Smooth muscle cell (in vitro differentiated cells): ENCODE measurements at regions not wholly inside any gene's neighbourhood (a gene's known extent, or its start where the extent isn't known, plus 50 kb on each side); places are given as distances from the start of the nearest gene placed in this dataset.
A peak's percentile ranks its signal among the peaks of the same experiment; 100 is the strongest.

Experiments
- DNase-seq: peaks from one replicate; lab custom pipeline; 2025; ENCODE audit not compliant: unreplicated experiment; lab: John Stamatoyannopoulos, UW
- H2AFZ ChIP-seq: fragments of 200-600 bp; sonication (generic); 2 replicates; pipeline ENCODE4 v1.6.0; 2016; ENCODE audit warnings: antibody characterized with exemption, low read depth, mild to moderate bottlenecking
- H3F3A ChIP-seq: fragments of 200-600 bp; sonication (generic); 2 replicates; pipeline ENCODE4 v1.6.0; 2017; ENCODE audit warnings: antibody characterized with exemption, low read depth
- H3K27ac ChIP-seq: fragments of 200-600 bp; sonication (generic); 2 replicates; pipeline ENCODE4 v1.5.1; 2016; ENCODE audit warnings: low read depth, mild to moderate bottlenecking
- H3K27me3 ChIP-seq: fragments of 200-600 bp; sonication (generic); 2 replicates; pipeline ENCODE4 v1.6.1; 2016; ENCODE audit warnings: low read depth, mild to moderate bottlenecking
- H3K36me3 ChIP-seq: fragments of 200-600 bp; sonication (generic); 2 replicates; pipeline ENCODE4 v1.5.1; 2016; ENCODE audit warnings: low read depth
- H3K4me1 ChIP-seq: fragments of 200-600 bp; sonication (generic); 2 replicates; pipeline ENCODE4 v1.5.1; 2016; ENCODE audit warnings: low read depth
- H3K4me2 ChIP-seq: fragments of 200-600 bp; sonication (generic); 2 replicates; pipeline ENCODE4 v1.6.0; 2016; ENCODE audit warnings: mild to moderate bottlenecking
- H3K4me3 ChIP-seq: fragments of 200-600 bp; sonication (generic); 2 replicates; pipeline ENCODE4 v1.5.1; 2016; ENCODE audit warnings: mild to moderate bottlenecking
- H3K79me2 ChIP-seq: fragments of 200-600 bp; sonication (generic); 2 replicates; pipeline ENCODE4 v1.6.0; 2016; ENCODE audit warnings: low read depth, mild to moderate bottlenecking
- H3K9ac ChIP-seq: fragments of 200-600 bp; sonication (generic); 2 replicates; pipeline ENCODE4 v1.6.0; 2016; ENCODE audit warnings: low read depth
- H3K9me3 ChIP-seq: fragments of 200-600 bp; sonication (generic); replicated peaks from 2 replicates; pipeline ENCODE4 v1.5.1; 2016; ENCODE audit warnings: low read depth
- H4K20me1 ChIP-seq: fragments of 200-600 bp; sonication (generic); 2 replicates; pipeline ENCODE4 v1.6.0; 2016; ENCODE audit warnings: low read depth
- WGBS: methylation state at CpG from one replicate; pipeline ENCODE4 v1.1.7; 2016; ENCODE audit warnings: low lambda C conversion rate; 5-methylcytosine and 5-hydroxymethylcytosine counted together
- TF ChIP-seq, protein P1 (sequence below): fragments of 200-600 bp; sonication (generic); IDR thresholded peaks from 2 replicates; pipeline ENCODE4 v1.5.1; 2017; ENCODE audit warnings: borderline replicate concordance, mild to moderate bottlenecking, antibody characterized with exemption; ENCODE audit not compliant: insufficient read depth, poor library complexity, severe bottlenecking

- H4K20me1 ChIP-seq, result no peaks in the 10 kb centered on the region
- no peaks in the 10 kb centered on the region for H3K36me3 ChIP-seq
- DNase-seq, result no peak
- no peaks in the 10 kb centered on the region for H3F3A ChIP-seq
- H3K4me2 ChIP-seq, result no peak overlapping the region
- H3K9ac ChIP-seq, result no peak overlapping the region
- H2AFZ ChIP-seq, result no peak overlapping the region
- no peak overlapping the region for H3K4me3 ChIP-seq
- TF ChIP-seq, protein P1, sequence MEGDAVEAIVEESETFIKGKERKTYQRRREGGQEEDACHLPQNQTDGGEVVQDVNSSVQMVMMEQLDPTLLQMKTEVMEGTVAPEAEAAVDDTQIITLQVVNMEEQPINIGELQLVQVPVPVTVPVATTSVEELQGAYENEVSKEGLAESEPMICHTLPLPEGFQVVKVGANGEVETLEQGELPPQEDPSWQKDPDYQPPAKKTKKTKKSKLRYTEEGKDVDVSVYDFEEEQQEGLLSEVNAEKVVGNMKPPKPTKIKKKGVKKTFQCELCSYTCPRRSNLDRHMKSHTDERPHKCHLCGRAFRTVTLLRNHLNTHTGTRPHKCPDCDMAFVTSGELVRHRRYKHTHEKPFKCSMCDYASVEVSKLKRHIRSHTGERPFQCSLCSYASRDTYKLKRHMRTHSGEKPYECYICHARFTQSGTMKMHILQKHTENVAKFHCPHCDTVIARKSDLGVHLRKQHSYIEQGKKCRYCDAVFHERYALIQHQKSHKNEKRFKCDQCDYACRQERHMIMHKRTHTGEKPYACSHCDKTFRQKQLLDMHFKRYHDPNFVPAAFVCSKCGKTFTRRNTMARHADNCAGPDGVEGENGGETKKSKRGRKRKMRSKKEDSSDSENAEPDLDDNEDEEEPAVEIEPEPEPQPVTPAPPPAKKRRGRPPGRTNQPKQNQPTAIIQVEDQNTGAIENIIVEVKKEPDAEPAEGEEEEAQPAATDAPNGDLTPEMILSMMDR, result no peak
- H3K27me3 ChIP-seq, result no peaks in the 10 kb centered on the region
- H3K79me2 ChIP-seq, result no peaks in the 10 kb centered on the region
- no peaks in the 10 kb centered on the region for H3K9me3 ChIP-seq
- no peak overlapping the region for H3K27ac ChIP-seq
- no peaks in the 10 kb centered on the region for H3K4me1 ChIP-seq
Measured at GRCh38 chr1:195962051-195962450, 646.2 kb downstream of the KCNT2 start.

- no peak for DNase-seq
- Histone ChIP-seq H3K36me3 (no peaks in the 10 kb centered on the region), H3K4me1 (no peaks in the 10 kb centered on the region), H3K79me2 (no peaks in the 10 kb centered on the region), H2AFZ (no peak overlapping the region), H3K4me2 (no peak overlapping the region), H3F3A (no peaks in the 10 kb centered on the region), H3K9me3 (no peaks in the 10 kb centered on the region), H3K27me3 (no peaks in the 10 kb centered on the region), H3K27ac (no peak overlapping the region), H3K4me3 (no peak overlapping the region), H3K9ac (no peak overlapping the region), H4K20me1 (no peaks in the 10 kb centered on the region)
- 75% methylated on average over 2 of the region's 2 CpGs for WGBS
- TF ChIP-seq, protein P1, result no peak
Measured at GRCh38 chr1:195960580-195960979, 647.7 kb downstream of the KCNT2 start.

DNA sequence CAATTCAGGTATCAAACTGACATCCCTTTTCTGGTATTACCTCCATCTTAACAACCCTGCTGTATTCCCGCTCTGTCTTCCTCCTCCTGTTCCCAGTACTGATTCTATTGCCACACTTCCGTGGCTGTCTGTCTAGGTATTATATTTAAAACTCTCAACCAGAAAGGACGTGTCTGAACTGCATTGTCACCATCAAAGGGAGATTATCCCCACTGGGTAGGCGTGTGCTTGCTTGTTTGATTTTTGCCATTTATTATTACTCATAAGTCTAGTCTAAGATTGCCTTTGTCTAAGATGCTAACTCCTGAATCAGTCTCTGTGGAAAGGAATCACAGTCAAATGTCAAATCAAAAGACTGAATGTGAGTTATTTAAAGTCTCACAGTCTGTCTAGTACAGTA, 650.1 kb downstream of the KCNT2 start:
- no peak overlapping the region for H3K4me2 ChIP-seq
- H2AFZ ChIP-seq, result no peak overlapping the region
- H3K9ac ChIP-seq, result no peak overlapping the region
- no peaks in the 10 kb centered on the region for H3F3A ChIP-seq
- no peaks in the 10 kb centered on the region for H3K9me3 ChIP-seq
- peak overlapping the region; percentile 71 for H3K27ac ChIP-seq
- no peaks in the 10 kb centered on the region for H3K36me3 ChIP-seq
- H3K4me3 ChIP-seq, result no peak overlapping the region
- no peak for DNase-seq
- no peaks in the 10 kb centered on the region for H3K79me2 ChIP-seq
- no peaks in the 10 kb centered on the region for H3K4me1 ChIP-seq
- H3K27me3 ChIP-seq, result no peaks in the 10 kb centered on the region
- TF ChIP-seq, protein P1, result no peak
- H4K20me1 ChIP-seq, result no peaks in the 10 kb centered on the region
- WGBS, result 67% methylated on average over 4 of the region's 4 CpGs

- TF ChIP-seq, protein P1, result no peak
- Histone ChIP-seq H3K36me3 (no peaks in the 10 kb centered on the region), H3F3A (no peaks in the 10 kb centered on the region), H3K27me3 (no peaks in the 10 kb centered on the region), H3K4me3 (no peak overlapping the region), H3K27ac (no peak overlapping the region), H3K9me3 (no peaks in the 10 kb centered on the region), H3K79me2 (no peaks in the 10 kb centered on the region), H3K9ac (no peak overlapping the region), H3K4me2 (no peak overlapping the region), H2AFZ (no peak overlapping the region), H4K20me1 (no peaks in the 10 kb centered on the region), H3K4me1 (no peaks in the 10 kb centered on the region)
- DNase-seq, result no peak
- 87% methylated on average over 3 of the region's 3 CpGs for WGBS
Measured at GRCh38 chr1:195956845-195957244, 651.4 kb downstream of the KCNT2 start.
